A549 (cell line): ENCODE measurements at regions not wholly inside any gene's neighbourhood (a gene's known extent, or its start where the extent isn't known, plus 50 kb on each side); places are given as distances from the start of the nearest gene placed in this dataset.

ENCODE experiments used
- BHLHE40 ChIP-seq: IDR thresholded peaks from 2 replicates; pipeline ENCODE4 v1.6.1; 2012; ENCODE audit warnings: low read depth, low read length, inconsistent platforms
- CBX2 ChIP-seq: fragments of 200-600 bp; sonication (generic); IDR thresholded peaks from 2 replicates; pipeline ENCODE4 v1.6.1; 2016; ENCODE audit warnings: low read depth, mild to moderate bottlenecking, borderline replicate concordance
- CTCF ChIP-seq: fragments of >200 bp; sonication (Bioruptor Twin); formaldehyde crosslinking; IDR thresholded peaks from 3 replicates; pipeline ENCODE4 v1.5.1; 2016
- MAFK ChIP-seq: fragments of 450-650 bp; IDR thresholded peaks from 2 replicates; pipeline ENCODE4 v1.6.1; 2014; ENCODE audit not compliant: partially characterized antibody
- MAX ChIP-seq: IDR thresholded peaks from 2 replicates; pipeline ENCODE4 v1.6.1; 2012
- MYC ChIP-seq: IDR thresholded peaks from 2 replicates; pipeline ENCODE4 v1.6.1; 2012; ENCODE audit warnings: mild to moderate bottlenecking, inconsistent platforms, low read length, improper control_type of control experiment, borderline replicate concordance
- POLR2A ChIP-seq: IDR thresholded peaks from 2 replicates; pipeline ENCODE4 v1.6.1; 2012; ENCODE audit warnings: mild to moderate bottlenecking, low read length
- SMC3 ChIP-seq: fragments of >200 bp; sonication (Bioruptor Twin); formaldehyde crosslinking; IDR thresholded peaks from 3 replicates; pipeline ENCODE4 v1.6.1; 2018; ENCODE audit warnings: inconsistent platforms

GRCh38 chr13:106078191-106078590, 457.3 kb downstream of the EFNB2 start:
- no peak for TF ChIP-seq CTCF
- no peak for TF ChIP-seq MYC
- TF ChIP-seq SMC3 = no peak
- no peak for TF ChIP-seq MAX
- TF ChIP-seq MAFK = no peak
- TF ChIP-seq BHLHE40 = no peak
- no peak for TF ChIP-seq CBX2
- TF ChIP-seq POLR2A = no peak
